CD14-positive monocyte (primary cell): ENCODE measurements at regions not wholly inside any gene's neighbourhood (a gene's known extent, or its start where the extent isn't known, plus 50 kb on each side); places are given as distances from the start of the nearest gene placed in this dataset.

Source experiments
- DNase-seq, 3 donors: peaks; one replicate each; pipeline ENCODE4 v3.0.0-alpha.2; 2011 to 2022
- H2AFZ ChIP-seq: 2 replicates; pipeline ENCODE4 v1.6.0; 2012; ENCODE audit warnings: mild to moderate bottlenecking, low read depth, low read length, inconsistent platforms; ENCODE audit not compliant: insufficient read depth, poor library complexity, severe bottlenecking
- H3K27ac ChIP-seq, 2 donors: 1 replicate in 1 of 2; 2 replicates in 1 of 2; pipeline ENCODE4 v1.5.1; 2012 to 2013; ENCODE audit warnings: low read length in 2 of 2, control low read depth in 1 of 2, inconsistent platforms in 1 of 2, low read depth in 1 of 2, mild to moderate bottlenecking in 1 of 2
- H3K27me3 ChIP-seq, 2 donors: one replicate each; pipeline versions ENCODE4 v1.6.0 to v1.6.1; 2011 to 2013; ENCODE audit warnings: low read length in 2 of 2; ENCODE audit not compliant: control insufficient read depth in 2 of 2, insufficient read depth in 2 of 2
- H3K36me3 ChIP-seq, 2 donors: replicated peaks in 1 of 2; 1 replicate in 1 of 2; 2 replicates in 1 of 2; pipeline versions ENCODE4 v1.5.1 to v1.6.1; 2012 to 2013; ENCODE audit warnings: low read length in 2 of 2, control low read depth in 1 of 2, inconsistent platforms in 1 of 2, mild to moderate bottlenecking in 1 of 2; ENCODE audit not compliant: insufficient read depth in 2 of 2, control insufficient read depth in 1 of 2
- H3K4me1 ChIP-seq, 2 donors: 1 replicate in 1 of 2; 2 replicates in 1 of 2; pipeline versions ENCODE4 v1.5.1 to v1.6.1; 2012 to 2013; ENCODE audit warnings: low read length in 2 of 2, control low read depth in 1 of 2, inconsistent platforms in 1 of 2, mild to moderate bottlenecking in 1 of 2, moderate library complexity in 1 of 2; ENCODE audit not compliant: insufficient read depth in 2 of 2, control insufficient read depth in 1 of 2
- H3K4me2 ChIP-seq: replicated peaks from 2 replicates; pipeline ENCODE3; 2012; ENCODE audit warnings: low read length, moderate library complexity, mild to moderate bottlenecking; ENCODE audit not compliant: poor library complexity, severe bottlenecking; ENCODE audit errors: extremely low read depth
- H3K4me3 ChIP-seq, 3 experiments: fragments of 200-600 bp in 1 of 3; sonication (generic) in 1 of 3; replicated peaks in 1 of 3; 1 replicate in 2 of 3; 2 replicates in 1 of 3; pipeline ENCODE4 v1.5.1; 2011 to 2013; ENCODE audit warnings: low read length in 3 of 3, mild to moderate bottlenecking in 3 of 3, control low read depth in 2 of 3, low read depth in 2 of 3, inconsistent platforms in 1 of 3, moderate library complexity in 1 of 3
- H3K79me2 ChIP-seq: 2 replicates; pipeline ENCODE4 v1.6.0; 2012; ENCODE audit warnings: mild to moderate bottlenecking, control low read depth, inconsistent platforms, low read length, moderate library complexity; ENCODE audit not compliant: insufficient read depth
- H3K9ac ChIP-seq: 2 replicates; pipeline ENCODE4 v1.6.0; 2017; ENCODE audit warnings: low read length, mild to moderate bottlenecking; ENCODE audit not compliant: insufficient read depth, poor library complexity, severe bottlenecking
- H3K9me3 ChIP-seq, 2 donors: replicated peaks in 1 of 2; 1 replicate in 1 of 2; 2 replicates in 1 of 2; pipeline versions ENCODE4 v1.5.1 to v1.6.1; 2012 to 2013; ENCODE audit warnings: low read length in 2 of 2, control low read depth in 1 of 2; ENCODE audit not compliant: control insufficient read depth in 1 of 2, insufficient read depth in 1 of 2
- H4K20me1 ChIP-seq: 2 replicates; pipeline ENCODE4 v1.6.0; 2012; ENCODE audit warnings: mild to moderate bottlenecking, low read length, control low read depth, moderate library complexity; ENCODE audit not compliant: insufficient read depth
- H3K27ac Mint-ChIP-seq, 7 donors: one replicate each; pipeline ENCODE4 v1.8.0; 2020; ENCODE audit warnings: mild to moderate bottlenecking in 7 of 7, mixed read lengths in 7 of 7, moderate library complexity in 6 of 7, inconsistent platforms in 2 of 7
- H3K27me3 Mint-ChIP-seq, 3 donors: one replicate each; pipeline ENCODE4 v1.8.0; 2021 to 2022; ENCODE audit warnings: low read depth in 3 of 3, mild to moderate bottlenecking in 3 of 3, mixed read lengths in 3 of 3, moderate library complexity in 3 of 3, inconsistent platforms in 1 of 3
- H3K36me3 Mint-ChIP-seq, 2 donors: one replicate each; pipeline ENCODE4 v1.8.0; 2020; ENCODE audit warnings: mixed read lengths in 2 of 2, inconsistent platforms in 1 of 2, mild to moderate bottlenecking in 1 of 2
- H3K4me1 Mint-ChIP-seq: one replicate; pipeline ENCODE4 v1.8.0; 2020; ENCODE audit warnings: mild to moderate bottlenecking, mixed read lengths
- H3K4me3 Mint-ChIP-seq, 2 donors: one replicate each; pipeline ENCODE4 v1.8.0; 2020; ENCODE audit warnings: mild to moderate bottlenecking in 2 of 2, mixed read lengths in 2 of 2, moderate library complexity in 1 of 2
- H3K9me3 Mint-ChIP-seq, 7 donors: one replicate each; pipeline ENCODE4 v1.8.0; 2020 to 2022; ENCODE audit warnings: mixed read lengths in 7 of 7, mild to moderate bottlenecking in 6 of 7, moderate library complexity in 6 of 7, inconsistent platforms in 2 of 7
- intact Hi-C, 2 donors: fragments of 100-400 bp; cut with micrococcal nuclease; formaldehyde crosslinking; loops; one replicate each; pipeline versions ENCODE4 v1.15.0 to v1.15.1; 2023
- TF ChIP-seq, protein P1 (sequence below): fragments of 200-600 bp; IDR thresholded peaks from one replicate; pipeline ENCODE4 v1.8.0; 2022; ENCODE audit warnings: antibody characterized with exemption, mild to moderate bottlenecking

DNA sequence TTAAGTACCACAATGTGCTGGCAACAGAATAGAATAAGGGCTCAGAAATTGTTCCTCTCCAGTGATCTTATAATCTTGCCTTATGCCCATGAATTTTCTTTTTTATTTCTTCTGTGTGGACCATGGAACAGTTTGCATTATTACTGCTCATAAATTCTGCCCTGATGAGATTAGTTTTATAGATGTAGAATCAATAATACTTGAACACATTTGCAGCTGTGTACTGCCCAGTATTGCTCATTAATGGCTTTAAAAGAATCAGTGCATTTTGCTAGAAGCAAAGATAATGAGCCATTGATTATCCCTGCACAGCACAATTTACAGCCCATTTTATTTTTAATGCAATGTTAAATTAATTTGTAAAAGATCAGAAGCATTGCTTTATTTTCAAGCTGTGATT lies 172.3 kb upstream of the STXBP6 start:
- Histone ChIP-seq H3K4me3 (no peak overlapping the region), H3K4me2 (no peak overlapping the region), H2AFZ (no peak overlapping the region), H3K27me3 (no peaks in the 10 kb centered on the region), H3K9me3 (no peaks in the 10 kb centered on the region), H3K9ac (no peak overlapping the region), H3K79me2 (no peaks in the 10 kb centered on the region), H3K27ac (no peak overlapping the region), H3K4me1 (no peaks in the 10 kb centered on the region), H3K36me3 (no peaks in the 10 kb centered on the region), H4K20me1 (no peaks in the 10 kb centered on the region)
- TF ChIP-seq, protein P1, sequence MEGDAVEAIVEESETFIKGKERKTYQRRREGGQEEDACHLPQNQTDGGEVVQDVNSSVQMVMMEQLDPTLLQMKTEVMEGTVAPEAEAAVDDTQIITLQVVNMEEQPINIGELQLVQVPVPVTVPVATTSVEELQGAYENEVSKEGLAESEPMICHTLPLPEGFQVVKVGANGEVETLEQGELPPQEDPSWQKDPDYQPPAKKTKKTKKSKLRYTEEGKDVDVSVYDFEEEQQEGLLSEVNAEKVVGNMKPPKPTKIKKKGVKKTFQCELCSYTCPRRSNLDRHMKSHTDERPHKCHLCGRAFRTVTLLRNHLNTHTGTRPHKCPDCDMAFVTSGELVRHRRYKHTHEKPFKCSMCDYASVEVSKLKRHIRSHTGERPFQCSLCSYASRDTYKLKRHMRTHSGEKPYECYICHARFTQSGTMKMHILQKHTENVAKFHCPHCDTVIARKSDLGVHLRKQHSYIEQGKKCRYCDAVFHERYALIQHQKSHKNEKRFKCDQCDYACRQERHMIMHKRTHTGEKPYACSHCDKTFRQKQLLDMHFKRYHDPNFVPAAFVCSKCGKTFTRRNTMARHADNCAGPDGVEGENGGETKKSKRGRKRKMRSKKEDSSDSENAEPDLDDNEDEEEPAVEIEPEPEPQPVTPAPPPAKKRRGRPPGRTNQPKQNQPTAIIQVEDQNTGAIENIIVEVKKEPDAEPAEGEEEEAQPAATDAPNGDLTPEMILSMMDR, result no peak
- Mint-ChIP-seq H3K9me3 (peaks cover 0 to 3% (median 2%) of the 10 kb centered on the region in 7 donors), H3K27ac (no peak overlapping the region), H3K4me3 (no peak overlapping the region), H3K27me3 (peaks cover 0 to 3% (median 3%) of the 10 kb centered on the region in 3 donors), H3K4me1 (no peaks in the 10 kb centered on the region), H3K36me3 (no peaks in the 10 kb centered on the region)
- DNase-seq, result no peak
- intact Hi-C loops, result no loop called here

DNA sequence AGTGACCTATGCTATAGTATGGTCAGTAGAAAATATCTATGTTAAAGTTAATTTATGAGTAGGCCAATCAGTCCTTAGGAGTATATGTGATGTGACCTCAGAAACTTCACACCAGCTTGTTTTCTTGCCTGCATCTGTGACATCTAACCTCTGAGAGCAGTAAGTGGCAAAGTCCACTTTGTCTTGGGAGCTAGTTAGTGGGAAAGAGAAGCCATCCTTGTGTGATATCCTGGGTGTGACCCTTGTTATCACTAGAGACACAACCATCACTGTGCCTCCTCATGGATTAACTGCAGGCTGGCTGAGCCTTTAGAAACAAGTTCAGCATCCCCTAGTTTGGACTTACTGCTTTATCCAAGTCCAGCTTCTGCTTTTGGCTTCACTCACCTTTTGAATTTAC lies 170.6 kb upstream of the STXBP6 start:
- intact Hi-C loops, result no loop called here
- no peak overlapping the region for H3K4me2 ChIP-seq
- no peak overlapping the region for H3K27ac Mint-ChIP-seq
- no peaks in the 10 kb centered on the region for H3K9me3 ChIP-seq
- no peaks in the 10 kb centered on the region for H3K4me1 Mint-ChIP-seq
- no peaks in the 10 kb centered on the region for H4K20me1 ChIP-seq
- H3K36me3 Mint-ChIP-seq, result no peaks in the 10 kb centered on the region
- H2AFZ ChIP-seq, result no peak overlapping the region
- H3K27me3 Mint-ChIP-seq, result peaks cover 0 to 5% (median 3%) of the 10 kb centered on the region in 3 donors
- H3K9ac ChIP-seq, result no peak overlapping the region
- H3K4me3 ChIP-seq, result no peak overlapping the region
- no peaks in the 10 kb centered on the region for H3K27me3 ChIP-seq
- H3K4me1 ChIP-seq, result no peaks in the 10 kb centered on the region
- H3K9me3 Mint-ChIP-seq, result no peaks in the 10 kb centered on the region
- no peaks in the 10 kb centered on the region for H3K36me3 ChIP-seq
- no peak overlapping the region for H3K27ac ChIP-seq
- DNase-seq, result no peak
- no peaks in the 10 kb centered on the region for H3K79me2 ChIP-seq
- no peak overlapping the region for H3K4me3 Mint-ChIP-seq
- TF ChIP-seq, protein P1, result no peak
